ENCODE measurements at regions not wholly inside any gene's neighbourhood (a gene's known extent, or its start where the extent isn't known, plus 50 kb on each side); places are given as distances from the start of the nearest gene placed in this dataset.

GRCh38 chr2:220513573-220514288 is 886.3 kb downstream of the SLC4A3 start:
- no peak for DNase-seq

DNA sequence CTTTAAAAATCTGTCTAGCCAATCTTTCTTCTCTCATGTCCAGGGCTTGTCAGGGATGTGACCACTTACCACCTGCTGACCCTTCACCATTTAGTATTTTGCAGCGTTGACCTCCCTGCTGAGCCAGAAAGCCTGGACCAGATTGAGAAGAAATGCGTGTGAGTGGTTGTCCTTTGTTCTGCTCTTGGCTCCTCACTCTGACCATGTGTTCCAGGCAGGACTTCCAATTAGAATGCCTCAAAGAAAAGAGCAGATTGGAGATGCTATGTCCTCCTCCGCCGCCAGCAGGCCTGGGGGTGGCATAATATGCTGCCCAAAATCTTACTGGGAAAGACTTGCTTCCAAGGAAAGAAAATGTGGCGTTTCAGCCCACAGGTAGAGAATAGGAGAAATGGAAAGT is 894.1 kb downstream of the SLC4A3 start:
- peak; percentile 28 for DNase-seq

DNA sequence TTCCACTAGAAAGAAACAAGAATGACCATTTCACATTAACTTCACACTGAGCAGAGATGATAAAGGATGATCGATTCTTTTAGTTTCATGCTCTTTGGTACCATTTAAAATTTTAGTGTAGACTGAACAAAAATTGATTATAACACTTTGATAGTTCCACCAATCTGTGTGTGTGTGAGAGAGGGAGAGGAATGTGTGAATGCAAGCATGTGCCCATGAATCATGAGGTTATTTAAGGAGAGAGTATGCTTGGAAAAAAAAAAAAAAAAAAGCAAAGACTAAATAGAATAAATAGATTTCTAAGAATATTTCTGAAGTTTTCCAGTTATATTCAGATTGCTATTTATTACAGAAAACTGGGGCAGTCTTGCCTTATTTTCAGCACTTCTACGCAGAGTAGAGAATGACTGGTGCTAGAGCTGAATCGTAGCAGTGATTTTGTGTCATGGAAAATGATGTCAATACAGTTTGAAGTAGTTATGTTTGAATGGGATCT is 900.8 kb downstream of the SLC4A3 start:
- DNase-seq: no peak

DNA sequence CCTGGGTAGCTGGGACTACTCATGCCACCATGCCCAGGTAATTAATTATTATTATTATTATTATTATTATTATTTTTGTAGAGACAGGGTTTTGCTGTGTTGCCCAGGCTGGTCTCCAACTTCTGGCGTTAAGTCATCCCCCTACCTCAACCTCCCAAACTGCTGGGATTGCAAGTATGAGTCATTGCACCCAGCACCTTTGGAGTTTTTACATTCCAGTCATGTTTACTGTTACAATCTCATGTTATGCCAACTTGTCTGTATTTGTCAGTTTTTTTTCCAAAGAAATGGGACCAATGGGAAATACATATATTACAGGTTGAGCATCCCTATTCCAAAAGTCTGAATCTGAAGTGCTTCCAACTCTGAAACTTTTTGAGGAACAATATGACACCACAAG is 903.8 kb downstream of the SLC4A3 start:
- DNase-seq: no peak

DNA sequence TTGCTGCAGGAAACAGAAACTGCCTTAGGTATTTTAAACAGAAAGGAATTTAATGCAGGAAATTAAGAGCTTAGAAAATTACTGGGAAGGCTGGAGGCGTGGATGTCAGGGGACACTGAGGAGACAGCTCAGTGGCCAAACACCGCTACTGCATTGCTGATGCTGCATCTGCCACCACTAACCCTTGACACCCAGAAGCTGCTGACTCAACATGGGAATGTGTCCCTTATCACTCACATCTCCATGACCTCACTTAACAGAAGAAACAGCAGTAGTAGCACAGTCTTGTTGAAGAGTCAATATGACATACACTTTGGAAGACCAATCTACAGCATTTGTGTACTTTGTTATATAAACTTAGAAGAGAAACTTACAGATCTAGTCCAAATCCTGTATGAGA is 906.1 kb downstream of the SLC4A3 start:
- DNase-seq: peak; percentile 4

DNA sequence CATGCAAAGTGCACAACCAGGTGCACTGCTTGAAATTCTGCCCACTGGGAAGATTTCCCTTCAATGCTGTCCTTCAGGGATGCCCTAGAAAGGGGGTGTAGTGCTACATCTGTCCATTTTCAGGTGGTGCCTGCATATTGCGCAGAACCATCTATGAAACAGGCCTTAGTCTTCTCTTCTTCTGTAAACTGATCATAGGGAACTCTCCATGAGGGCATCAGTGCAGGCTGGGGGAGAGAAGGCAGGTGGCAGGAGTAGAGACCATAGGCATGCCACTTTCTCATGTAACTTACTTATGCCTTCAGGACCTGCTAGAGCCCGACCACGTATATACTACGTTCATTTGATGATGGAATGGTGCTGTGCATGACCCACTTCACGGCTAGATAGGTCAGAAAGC is 912.1 kb downstream of the SLC4A3 start:
- DNase-seq: no peak

GRCh38 chr2:220544049-220544448 is 916.6 kb downstream of the SLC4A3 start:
- DNase-seq: no peak

GRCh38 chr2:220550995-220551700 is 923.7 kb downstream of the SLC4A3 start:
- peak; percentile 37 for DNase-seq

DNA sequence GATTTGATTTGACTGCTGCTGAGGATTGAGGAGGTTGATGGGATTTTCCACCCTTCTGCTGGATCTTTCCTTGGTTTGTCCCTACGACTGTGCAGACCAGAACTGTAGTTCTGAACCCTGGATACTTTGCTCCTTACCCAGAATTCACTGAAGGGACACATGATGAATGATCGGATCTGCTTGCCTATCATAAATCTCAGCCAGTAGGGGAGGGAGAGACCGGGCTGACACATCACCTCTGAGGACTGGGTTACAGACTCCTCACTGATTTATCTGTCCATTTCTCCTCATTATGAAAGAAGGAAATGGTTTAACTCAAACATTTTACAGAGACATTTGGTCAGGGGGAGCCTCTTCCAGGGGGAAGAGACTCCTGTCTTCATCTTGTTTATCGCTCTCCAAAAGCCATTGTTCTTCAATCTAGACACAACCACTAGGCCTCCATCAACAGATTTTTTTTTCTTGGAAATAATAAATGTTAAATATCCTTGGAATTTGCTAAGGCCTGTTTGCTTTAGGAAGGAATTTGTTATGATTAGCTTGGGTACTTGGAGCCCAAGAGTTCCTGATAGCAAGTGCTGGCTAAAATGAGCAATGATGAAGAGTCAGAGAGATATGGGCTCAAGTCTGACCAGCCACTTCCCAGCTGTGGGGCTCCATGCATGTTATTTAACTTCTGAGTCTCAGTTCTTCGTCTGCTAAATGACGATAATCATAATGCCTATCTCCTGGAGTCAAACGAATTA is 925.5 kb downstream of the SLC4A3 start:
- no peak for DNase-seq

DNA sequence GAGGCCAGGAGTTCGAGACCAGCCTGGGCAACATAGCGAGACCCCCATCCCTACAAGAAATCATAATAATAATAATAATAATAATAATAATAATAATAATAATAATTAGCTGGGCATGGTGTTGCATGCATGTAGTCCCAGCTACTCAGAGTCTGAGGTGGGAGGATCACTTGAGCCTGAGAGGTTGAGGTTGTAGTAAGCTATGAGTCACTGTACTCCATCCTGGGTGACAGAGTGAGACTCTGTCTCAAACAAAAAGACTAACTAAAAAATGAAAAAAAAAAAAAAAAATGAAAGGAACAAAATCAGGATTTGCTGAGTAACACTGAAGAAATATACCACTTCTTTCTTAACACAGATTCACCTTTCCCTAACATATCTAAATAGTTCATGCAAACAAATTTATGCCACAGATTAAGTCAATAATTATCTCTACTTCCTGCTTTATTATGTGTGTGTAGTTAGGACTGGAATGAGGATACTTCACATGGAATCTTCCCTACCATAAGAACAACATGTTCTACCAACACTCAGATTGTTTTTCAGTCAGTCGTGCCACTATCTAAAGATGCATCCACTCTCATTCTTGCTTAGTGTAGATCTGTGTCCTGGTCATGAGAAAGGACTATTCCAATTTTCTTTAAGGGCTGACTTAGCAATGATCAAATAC is 928.7 kb downstream of the SLC4A3 start:
- DNase-seq: no peak

DNA sequence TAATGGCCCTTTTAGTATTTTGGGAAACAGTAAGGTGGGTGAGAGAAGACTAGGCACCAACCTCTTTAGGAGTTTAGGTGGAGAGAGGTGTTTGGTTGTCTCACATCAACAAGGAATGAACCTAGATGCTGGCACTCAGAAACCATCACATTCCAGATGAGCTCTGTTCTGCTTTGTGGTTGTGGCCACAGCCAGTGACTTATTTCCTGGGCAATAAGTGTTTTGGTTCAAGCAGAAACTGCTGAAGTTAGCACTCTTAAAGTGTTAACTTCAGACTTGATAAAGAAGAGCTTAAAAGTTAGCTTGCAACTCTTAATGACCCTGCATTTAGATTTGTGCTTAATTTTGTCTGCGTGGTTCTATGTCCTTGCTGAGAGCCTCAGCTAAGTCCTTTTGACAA is 929.2 kb downstream of the SLC4A3 start:
- no peak for DNase-seq

GRCh38 chr2:220560192-220560591 is 932.8 kb downstream of the SLC4A3 start:
- no peak for DNase-seq

DNA sequence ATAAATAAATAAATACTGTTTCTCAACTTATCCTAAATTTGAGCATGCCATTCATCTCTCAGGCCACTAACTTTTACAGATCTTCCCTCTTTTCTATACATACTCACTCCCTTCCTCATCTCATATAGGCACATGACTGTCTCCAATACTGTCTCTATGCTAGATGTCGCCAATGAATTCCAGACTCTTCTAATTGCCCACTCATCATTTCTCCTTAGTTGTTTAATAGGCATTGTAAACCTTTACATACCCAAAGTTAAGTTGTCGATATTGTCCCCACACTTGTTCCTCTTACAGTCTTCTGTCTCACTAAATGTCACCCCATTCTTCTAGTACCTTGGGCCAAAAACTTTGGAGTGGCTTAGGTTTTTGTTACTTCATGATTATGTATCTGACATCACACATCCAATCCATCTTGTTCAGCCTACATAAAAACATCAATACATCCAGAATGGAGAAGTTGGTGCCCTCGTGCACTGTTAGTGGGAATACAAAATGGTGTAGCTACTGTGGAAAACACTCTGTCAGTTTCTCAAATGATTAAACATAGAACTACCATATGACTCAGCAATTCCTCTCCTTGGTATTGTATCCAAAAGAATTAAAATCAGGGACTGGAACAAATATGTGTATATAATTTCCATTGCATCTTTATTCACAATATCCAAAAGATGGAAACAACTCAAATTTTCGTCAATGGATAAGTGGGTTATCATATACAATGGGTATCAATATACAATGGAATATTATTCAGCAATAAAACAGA is 935.1 kb downstream of the SLC4A3 start:
- no peak for DNase-seq

GRCh38 chr2:220568296-220568695 is 940.9 kb downstream of the SLC4A3 start:
- DNase-seq: peak; percentile 5

GRCh38 chr2:220569112-220569897 is 941.9 kb downstream of the SLC4A3 start:
- DNase-seq: peak; percentile 94

DNA sequence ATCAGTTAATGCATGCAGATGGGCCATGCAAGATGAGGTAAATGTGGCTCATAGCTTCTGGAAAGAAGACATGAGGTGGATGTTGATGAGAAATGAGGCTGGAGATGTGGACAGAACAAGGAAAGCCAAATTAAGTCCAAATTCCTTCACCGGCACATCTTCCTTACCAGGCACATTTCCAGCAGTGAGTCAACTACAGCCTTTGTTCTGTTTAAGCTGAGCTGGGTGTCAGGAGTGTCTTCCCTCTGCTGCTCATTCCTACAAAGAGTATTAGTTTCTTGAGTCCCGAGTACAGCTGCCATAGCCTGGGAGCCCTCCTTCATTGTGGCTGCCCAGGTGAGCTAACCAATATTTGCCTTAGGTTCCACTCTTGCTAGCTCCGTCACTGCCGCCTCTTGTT is 945.0 kb downstream of the SLC4A3 start:
- no peak for DNase-seq

DNA sequence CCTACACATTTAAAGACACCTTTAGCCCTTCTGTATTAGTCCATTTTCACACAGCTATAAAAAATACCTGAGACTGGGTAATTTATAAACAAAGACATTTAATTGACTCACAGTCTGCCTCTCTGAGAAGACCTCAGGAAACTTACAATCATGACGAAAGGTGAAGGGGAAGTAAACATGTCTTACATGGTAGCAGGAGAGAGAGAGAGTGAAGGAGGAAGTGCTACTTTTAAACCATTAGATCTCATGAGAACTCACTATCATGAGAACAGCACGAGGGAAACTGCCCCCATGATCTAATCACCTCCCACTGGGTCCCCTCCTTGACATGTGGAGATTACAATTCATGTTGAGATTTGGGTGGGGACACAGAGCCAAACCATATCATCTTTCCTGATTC is 946.6 kb downstream of the SLC4A3 start:
- peak; percentile 6 for DNase-seq

GRCh38 chr2:220575963-220576362 is 948.5 kb downstream of the SLC4A3 start:
- no peak for DNase-seq

DNA sequence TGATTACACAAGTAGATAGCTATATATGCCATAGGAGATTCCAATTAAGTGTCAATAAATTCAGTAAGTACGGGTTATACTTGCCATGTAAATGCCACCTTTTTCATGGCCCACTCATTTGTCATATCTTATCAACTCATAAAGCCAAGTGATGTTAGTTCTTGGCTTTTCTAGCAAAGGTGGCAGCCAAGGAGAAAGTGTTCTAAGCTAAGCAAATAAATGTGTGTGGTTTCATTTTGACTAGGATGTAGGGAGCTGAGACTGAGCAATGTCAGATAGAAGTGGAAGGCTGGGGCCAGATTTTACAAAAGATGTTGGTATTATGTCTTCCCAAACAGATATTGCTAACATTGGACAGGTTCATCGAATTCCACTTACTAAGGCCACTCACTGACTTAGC is 952.0 kb downstream of the SLC4A3 start:
- no peak for DNase-seq

- DNase-seq: no peak
Measured at GRCh38 chr2:220580113-220580512, 952.7 kb downstream of the SLC4A3 start.

DNA sequence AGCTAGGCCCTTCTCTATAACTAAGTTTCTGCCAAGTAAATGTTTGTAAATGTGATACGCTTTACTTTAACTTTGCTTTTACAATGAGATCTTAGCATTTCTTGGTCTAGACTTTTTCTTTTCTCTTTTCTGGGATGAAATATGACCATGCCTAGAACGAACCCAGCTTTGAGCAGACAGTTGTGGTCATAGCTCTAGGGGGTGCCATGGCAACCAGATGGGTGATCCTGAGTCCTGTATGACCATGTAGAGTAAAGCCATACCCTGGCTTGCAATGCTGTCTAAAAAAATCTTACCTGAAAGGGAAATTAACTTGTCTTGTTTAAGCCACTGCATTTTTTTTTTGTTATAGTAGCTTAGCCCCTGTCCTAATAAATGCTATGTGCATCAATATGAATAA is 956.3 kb downstream of the SLC4A3 start:
- DNase-seq: peak; percentile 2

DNA sequence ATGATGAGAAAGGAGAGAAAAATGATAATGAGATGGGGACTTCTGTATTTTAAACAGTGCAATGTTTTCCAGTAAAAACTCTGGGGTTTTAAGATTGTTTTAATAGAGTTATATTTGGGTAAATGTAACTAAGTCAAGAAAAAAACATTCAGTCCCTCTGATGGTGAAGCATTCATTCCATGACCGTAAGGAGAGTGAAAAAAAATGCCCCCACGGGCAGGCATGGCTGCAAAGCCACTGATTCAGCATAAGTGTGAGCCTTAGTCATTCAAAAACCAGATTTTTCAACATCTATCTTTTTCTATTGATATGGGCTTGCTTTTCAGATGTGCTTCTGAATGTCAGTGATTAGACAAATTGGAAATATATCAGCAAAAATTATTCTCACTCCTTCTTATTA is 957.8 kb downstream of the SLC4A3 start:
- DNase-seq: no peak
